K562 (cell line): ENCODE measurements at regions not wholly inside any gene's neighbourhood (a gene's known extent, or its start where the extent isn't known, plus 50 kb on each side); places are given as distances from the start of the nearest gene placed in this dataset.

ENCODE experiments used
- ATAC-seq: fragments of 200-7000 bp; cut with Tn5 transposase; 3 replicates; pipeline ENCODE4 v1.9.1; 2020; ENCODE audit warnings: moderate library complexity
- BruUV-seq: library from RNA; stranded (reverse); fragments of 400-500 nt; replicated peaks from 2 replicates; lab custom pipeline; 2021; lab: Mats Ljungman, UMichigan
- CTCF ChIA-PET: fragments of 300-600 bp; formaldehyde crosslinking; extraction: SDS; loops from one replicate; lab custom pipeline; 2021; ENCODE audit warnings: low intra/inter-chr PET ratio; lab: Yijun Ruan, JAX
- POLR2A ChIA-PET: fragments of 300-600, 350-650 bp; sonication (Branson Sonifier 250); formaldehyde crosslinking; extraction: SDS; loops from one replicate; lab custom pipeline; 2021; ENCODE audit warnings: antibody characterized with exemption, inconsistent platforms; lab: Yijun Ruan, JAX
- DNase-seq, 4 experiments: peaks; one replicate each; pipeline versions ENCODE4 v3.0.0 to v3.0.0-alpha.2; 2011 to 2018; ENCODE audit warnings: low spot score in 3 of 4, mixed read lengths in 3 of 4; ENCODE audit errors: extremely low read depth in 1 of 4
- FAIRE-seq: peaks from 2 replicates; lab custom pipeline; 2011; peaks lifted over from hg19 to GRCh38; lab: Jason Lieb, UNC
- H2AFZ ChIP-seq: 2 replicates; pipeline ENCODE4 v1.6.0; 2011; ENCODE audit warnings: low read depth, low read length, control low read depth, inconsistent platforms
- H3K27ac ChIP-seq: fragments of 200-600 bp; 3 replicates; pipeline ENCODE4 v1.8.0; 2011; ENCODE audit warnings: low read depth, mild to moderate bottlenecking, control low read depth, inconsistent platforms, low read length, moderate library complexity, mixed read lengths; ENCODE audit errors: extremely low read depth
- H3K27me3 ChIP-seq, 2 experiments: fragments of 300-600 bp in 1 of 2; 2 replicates in 1 of 2; 3 replicates in 1 of 2; pipeline versions ENCODE4 v1.6.0 to v1.8.0; 2011; ENCODE audit warnings: inconsistent platforms in 2 of 2, low read length in 2 of 2, mild to moderate bottlenecking in 1 of 2, mixed read lengths in 1 of 2, moderate library complexity in 1 of 2; ENCODE audit not compliant: control insufficient read depth in 2 of 2, insufficient read depth in 2 of 2
- H3K36me3 ChIP-seq: fragments of 300-600 bp; 3 replicates; pipeline ENCODE4 v1.8.0; 2011; ENCODE audit warnings: mild to moderate bottlenecking, low read length, inconsistent platforms; ENCODE audit not compliant: control insufficient read depth, insufficient read depth
- H3K4me1 ChIP-seq, 2 experiments: fragments of 200-600 bp in 1 of 2; replicated peaks in 1 of 2; 2 replicates in 1 of 2; 3 replicates in 1 of 2; pipeline versions ENCODE4 v1.5.1 to v1.8.0; 2011; ENCODE audit warnings: inconsistent platforms in 2 of 2, low read length in 2 of 2, mild to moderate bottlenecking in 1 of 2, mixed read lengths in 1 of 2, moderate library complexity in 1 of 2; ENCODE audit not compliant: control insufficient read depth in 2 of 2, insufficient read depth in 2 of 2
- H3K4me2 ChIP-seq: 2 replicates; pipeline ENCODE4 v1.6.1; 2011; ENCODE audit warnings: low read length, control low read depth, inconsistent platforms, mixed read lengths; ENCODE audit not compliant: insufficient read depth
- H3K4me3 ChIP-seq: fragments of 200-600 bp; sonication (generic), shearing (Covaris generic); 2 replicates; pipeline ENCODE4 v1.5.1; 2016; ENCODE audit warnings: control low read depth, inconsistent platforms
- H3K79me2 ChIP-seq: fragments of 200-600 bp; 3 replicates; pipeline ENCODE4 v1.8.0; 2011; ENCODE audit warnings: low read length, inconsistent platforms; ENCODE audit not compliant: control insufficient read depth, insufficient read depth
- H3K9ac ChIP-seq, 2 experiments: 2 replicates each; pipeline versions ENCODE4 v1.6.0 to v1.6.1; 2011; ENCODE audit warnings: low read depth in 2 of 2, low read length in 2 of 2, control low read depth in 1 of 2, inconsistent platforms in 1 of 2, mild to moderate bottlenecking in 1 of 2, mixed read lengths in 1 of 2; ENCODE audit not compliant: insufficient read depth in 1 of 2
- H3K9me1 ChIP-seq: one replicate; pipeline ENCODE4 v1.6.0; 2011; ENCODE audit warnings: inconsistent platforms, mild to moderate bottlenecking, low read length, moderate library complexity; ENCODE audit not compliant: control insufficient read depth, insufficient read depth
- H3K9me3 ChIP-seq: replicated peaks from 2 replicates; pipeline ENCODE4 v1.5.1; 2011; ENCODE audit warnings: low read depth, low read length, inconsistent platforms; ENCODE audit not compliant: control insufficient read depth, insufficient read depth
- H4K20me1 ChIP-seq: replicated peaks from 2 replicates; pipeline ENCODE4 v1.6.1; 2011; ENCODE audit warnings: low read length, inconsistent platforms, mixed read lengths; ENCODE audit not compliant: control insufficient read depth, insufficient read depth
- ATF7 ChIP-seq: fragments of 450-650 bp; IDR thresholded peaks from 2 replicates; pipeline ENCODE4 v1.7.1; 2014; ENCODE audit warnings: mild to moderate bottlenecking, moderate library complexity
- PHF21A ChIP-seq: fragments of 450-650 bp; IDR thresholded peaks from 2 replicates; pipeline ENCODE4 v1.6.1; 2017; ENCODE audit warnings: low read depth, borderline replicate concordance
- POLR2B ChIP-seq: fragments of 450-650 bp; IDR thresholded peaks from 2 replicates; pipeline ENCODE4 v1.6.1; 2018; ENCODE audit warnings: low read depth; ENCODE audit not compliant: partially characterized antibody
- TFAM ChIP-seq: fragments of 250-450 bp; sonication (Bioruptor Pico); conservative IDR thresholded peaks from 2 replicates; pipeline ENCODE4 v1.5.0; 2021; ENCODE audit warnings: mild to moderate bottlenecking, moderate library complexity
- WHSC1 ChIP-seq: IDR thresholded peaks from one replicate; pipeline ENCODE4 v1.6.1; 2012; ENCODE audit warnings: low read length, control low read depth, inconsistent platforms
- ZNF407 ChIP-seq: fragments of 450-650 bp; IDR thresholded peaks from 2 replicates; pipeline ENCODE4 v1.6.1; 2016; ENCODE audit warnings: low read depth
- ZNF551 ChIP-seq: fragments of 250-450 bp; sonication (Bioruptor Pico); IDR thresholded peaks from 2 replicates; pipeline ENCODE4 v1.5.0; 2021; ENCODE audit warnings: mild to moderate bottlenecking, moderate library complexity
- WGBS: fragments of 100-300 bp; shearing (Covaris generic); methylation state at CpG from one replicate; pipeline ENCODE4 v1.1.6; 2016; ENCODE audit warnings: low coverage, mixed read lengths; ENCODE audit not compliant: insufficient coverage; ENCODE audit errors: missing lambda C conversion rate; 5-methylcytosine and 5-hydroxymethylcytosine counted together
- in situ Hi-C: fragments of 300-500 bp; cut with MboI; formaldehyde crosslinking; loops from 4 replicates; pipeline ENCODE4 v1.15.0; 2018; ENCODE audit warnings: inconsistent platforms, mixed read lengths
- intact Hi-C: fragments of 100-400 bp; cut with micrococcal nuclease; formaldehyde crosslinking; loops from 2 replicates; pipeline ENCODE4 v1.14.2; 2022
- TF ChIP-seq, protein P1 (sequence below): fragments of 250-450 bp; sonication (Bioruptor Pico); IDR thresholded peaks from 2 replicates; pipeline ENCODE4 v1.4.0; 2020
- TF ChIP-seq, protein P2 (sequence below): fragments of 450-650 bp; IDR thresholded peaks from 2 replicates; pipeline ENCODE4 v1.7.1; 2018; ENCODE audit warnings: mild to moderate bottlenecking, low read depth; ENCODE audit not compliant: partially characterized antibody

- CTCF ChIA-PET, result no interaction called here
- no peaks in the 10 kb centered on the region for H3K9me3 ChIP-seq
- H4K20me1 ChIP-seq, result no peaks in the 10 kb centered on the region
- FAIRE-seq (peak; percentile 98), ATAC-seq (peak; percentile 86), DNase-seq (peak; percentile 41 to 94 (median 54))
- peak overlapping the region; percentile 25 for H3K4me3 ChIP-seq
- POLR2A ChIA-PET, result interaction anchor here (0.5 to 2.1 kb wide), 2 partner anchors 10 to 633 kb away, joined by 3 to 12 read pairs; no protein-coding TSS in a partner anchor
- in situ Hi-C loops (no loop called here), intact Hi-C loops (loop anchor here (1.0 kb wide), 1 partner anchor 10 kb away; no protein-coding TSS in a partner anchor)
- no peaks in the 10 kb centered on the region for H3K9me1 ChIP-seq
- peak overlapping the region; percentile 42 to 50; a peak in 3 of 4 replicates for H3K9ac ChIP-seq
- H3K79me2 ChIP-seq, result peaks cover 8% of the 10 kb centered on the region; the same call in 1 of the 3 replicates
- H3K27me3 ChIP-seq, result no peaks in the 10 kb centered on the region
- peak overlapping the region; percentile 79 for H2AFZ ChIP-seq
- no peaks in the 10 kb centered on the region for H3K36me3 ChIP-seq
- H3K4me2 ChIP-seq, result peak overlapping the region; percentile 87
- no TSS peak for BruUV-seq
- peak overlapping the region; percentile 68 for H3K27ac ChIP-seq
- peaks cover 18 to 42% of the 10 kb centered on the region in 2 experiments for H3K4me1 ChIP-seq
- WGBS, result 5% methylated on average over 9 of the region's 9 CpGs
- TF ChIP-seq TFAM (CRISPR knock-in tag) (no peak), POLR2B (no peak), ATF7 (peak; percentile 16; the same call in 1 of the 2 replicates), WHSC1 (no peak), PHF21A (no peak), ZNF407 (no peak), ZNF551 (no peak)
- TF ChIP-seq, protein P1, sequence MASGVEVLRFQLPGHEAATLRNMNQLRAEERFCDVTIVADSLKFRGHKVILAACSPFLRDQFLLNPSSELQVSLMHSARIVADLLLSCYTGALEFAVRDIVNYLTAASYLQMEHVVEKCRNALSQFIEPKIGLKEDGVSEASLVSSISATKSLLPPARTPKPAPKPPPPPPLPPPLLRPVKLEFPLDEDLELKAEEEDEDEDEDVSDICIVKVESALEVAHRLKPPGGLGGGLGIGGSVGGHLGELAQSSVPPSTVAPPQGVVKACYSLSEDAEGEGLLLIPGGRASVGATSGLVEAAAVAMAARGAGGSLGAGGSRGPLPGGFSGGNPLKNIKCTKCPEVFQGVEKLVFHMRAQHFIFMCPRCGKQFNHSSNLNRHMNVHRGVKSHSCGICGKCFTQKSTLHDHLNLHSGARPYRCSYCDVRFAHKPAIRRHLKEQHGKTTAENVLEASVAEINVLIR (CRISPR knock-in tag), result no peak
- TF ChIP-seq, protein P2, sequence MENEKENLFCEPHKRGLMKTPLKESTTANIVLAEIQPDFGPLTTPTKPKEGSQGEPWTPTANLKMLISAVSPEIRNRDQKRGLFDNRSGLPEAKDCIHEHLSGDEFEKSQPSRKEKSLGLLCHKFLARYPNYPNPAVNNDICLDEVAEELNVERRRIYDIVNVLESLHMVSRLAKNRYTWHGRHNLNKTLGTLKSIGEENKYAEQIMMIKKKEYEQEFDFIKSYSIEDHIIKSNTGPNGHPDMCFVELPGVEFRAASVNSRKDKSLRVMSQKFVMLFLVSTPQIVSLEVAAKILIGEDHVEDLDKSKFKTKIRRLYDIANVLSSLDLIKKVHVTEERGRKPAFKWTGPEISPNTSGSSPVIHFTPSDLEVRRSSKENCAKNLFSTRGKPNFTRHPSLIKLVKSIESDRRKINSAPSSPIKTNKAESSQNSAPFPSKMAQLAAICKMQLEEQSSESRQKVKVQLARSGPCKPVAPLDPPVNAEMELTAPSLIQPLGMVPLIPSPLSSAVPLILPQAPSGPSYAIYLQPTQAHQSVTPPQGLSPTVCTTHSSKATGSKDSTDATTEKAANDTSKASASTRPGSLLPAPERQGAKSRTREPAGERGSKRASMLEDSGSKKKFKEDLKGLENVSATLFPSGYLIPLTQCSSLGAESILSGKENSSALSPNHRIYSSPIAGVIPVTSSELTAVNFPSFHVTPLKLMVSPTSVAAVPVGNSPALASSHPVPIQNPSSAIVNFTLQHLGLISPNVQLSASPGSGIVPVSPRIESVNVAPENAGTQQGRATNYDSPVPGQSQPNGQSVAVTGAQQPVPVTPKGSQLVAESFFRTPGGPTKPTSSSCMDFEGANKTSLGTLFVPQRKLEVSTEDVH, result no peak
Measured at GRCh38 chr7:47218378-47219176, 363.3 kb downstream of the TNS3 start.
